ENCODE measurements at regions not wholly inside any gene's neighbourhood (a gene's known extent, or its start where the extent isn't known, plus 50 kb on each side); places are given as distances from the start of the nearest gene placed in this dataset.

DNA sequence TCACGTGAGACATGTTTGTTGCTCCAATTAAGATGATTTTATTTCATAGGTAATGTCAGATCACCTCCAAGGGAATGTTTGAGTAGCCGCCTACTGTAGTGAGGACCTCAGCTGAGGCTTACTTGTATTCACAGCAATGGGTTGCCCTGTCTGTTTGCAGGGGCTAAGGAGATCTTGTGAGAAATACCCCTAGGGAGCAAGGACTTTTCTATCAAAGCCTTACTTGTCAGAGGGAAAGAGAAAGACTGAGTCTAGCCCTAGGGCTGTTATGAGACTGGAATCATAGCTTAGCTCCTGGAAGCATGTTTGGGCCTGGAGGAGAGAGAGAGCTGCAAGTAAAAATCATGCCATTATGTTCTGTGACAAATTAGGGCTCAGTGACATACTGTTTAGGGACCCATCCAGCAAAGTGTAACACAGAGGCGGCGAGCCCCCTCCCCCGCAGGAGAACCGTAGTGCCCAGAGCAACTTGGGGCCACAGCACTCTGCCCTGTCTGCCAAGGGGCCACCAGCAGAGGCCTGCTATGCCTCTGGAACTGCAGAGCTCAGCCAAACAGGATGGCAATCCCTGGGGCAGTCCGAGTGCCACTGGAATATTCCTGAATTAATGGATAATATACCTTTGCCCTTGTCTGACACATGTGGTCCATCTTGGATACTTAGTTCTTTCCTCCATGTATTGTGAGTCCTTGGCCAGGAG lies 178.8 kb downstream of the DACT1 start:
- TF ChIP-seq SIN3A (IDR thresholded peaks at IDR 0.05; ENCODE audit: borderline replicate concordance, low read depth, low read length) (no peak), TEAD4 (IDR thresholded peaks at IDR 0.05; ENCODE audit: borderline replicate concordance, insufficient read depth) (no peak)
- TF ChIP-seq, protein P1, sequence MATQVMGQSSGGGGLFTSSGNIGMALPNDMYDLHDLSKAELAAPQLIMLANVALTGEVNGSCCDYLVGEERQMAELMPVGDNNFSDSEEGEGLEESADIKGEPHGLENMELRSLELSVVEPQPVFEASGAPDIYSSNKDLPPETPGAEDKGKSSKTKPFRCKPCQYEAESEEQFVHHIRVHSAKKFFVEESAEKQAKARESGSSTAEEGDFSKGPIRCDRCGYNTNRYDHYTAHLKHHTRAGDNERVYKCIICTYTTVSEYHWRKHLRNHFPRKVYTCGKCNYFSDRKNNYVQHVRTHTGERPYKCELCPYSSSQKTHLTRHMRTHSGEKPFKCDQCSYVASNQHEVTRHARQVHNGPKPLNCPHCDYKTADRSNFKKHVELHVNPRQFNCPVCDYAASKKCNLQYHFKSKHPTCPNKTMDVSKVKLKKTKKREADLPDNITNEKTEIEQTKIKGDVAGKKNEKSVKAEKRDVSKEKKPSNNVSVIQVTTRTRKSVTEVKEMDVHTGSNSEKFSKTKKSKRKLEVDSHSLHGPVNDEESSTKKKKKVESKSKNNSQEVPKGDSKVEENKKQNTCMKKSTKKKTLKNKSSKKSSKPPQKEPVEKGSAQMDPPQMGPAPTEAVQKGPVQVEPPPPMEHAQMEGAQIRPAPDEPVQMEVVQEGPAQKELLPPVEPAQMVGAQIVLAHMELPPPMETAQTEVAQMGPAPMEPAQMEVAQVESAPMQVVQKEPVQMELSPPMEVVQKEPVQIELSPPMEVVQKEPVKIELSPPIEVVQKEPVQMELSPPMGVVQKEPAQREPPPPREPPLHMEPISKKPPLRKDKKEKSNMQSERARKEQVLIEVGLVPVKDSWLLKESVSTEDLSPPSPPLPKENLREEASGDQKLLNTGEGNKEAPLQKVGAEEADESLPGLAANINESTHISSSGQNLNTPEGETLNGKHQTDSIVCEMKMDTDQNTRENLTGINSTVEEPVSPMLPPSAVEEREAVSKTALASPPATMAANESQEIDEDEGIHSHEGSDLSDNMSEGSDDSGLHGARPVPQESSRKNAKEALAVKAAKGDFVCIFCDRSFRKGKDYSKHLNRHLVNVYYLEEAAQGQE (IDR thresholded peaks at IDR 0.05; ENCODE audit: low read depth, low read length), result no peak
